ENCODE measurements at regions not wholly inside any gene's neighbourhood (a gene's known extent, or its start where the extent isn't known, plus 50 kb on each side); places are given as distances from the start of the nearest gene placed in this dataset.
A peak's percentile ranks its signal among the peaks of the same experiment; 100 is the strongest.

DNA sequence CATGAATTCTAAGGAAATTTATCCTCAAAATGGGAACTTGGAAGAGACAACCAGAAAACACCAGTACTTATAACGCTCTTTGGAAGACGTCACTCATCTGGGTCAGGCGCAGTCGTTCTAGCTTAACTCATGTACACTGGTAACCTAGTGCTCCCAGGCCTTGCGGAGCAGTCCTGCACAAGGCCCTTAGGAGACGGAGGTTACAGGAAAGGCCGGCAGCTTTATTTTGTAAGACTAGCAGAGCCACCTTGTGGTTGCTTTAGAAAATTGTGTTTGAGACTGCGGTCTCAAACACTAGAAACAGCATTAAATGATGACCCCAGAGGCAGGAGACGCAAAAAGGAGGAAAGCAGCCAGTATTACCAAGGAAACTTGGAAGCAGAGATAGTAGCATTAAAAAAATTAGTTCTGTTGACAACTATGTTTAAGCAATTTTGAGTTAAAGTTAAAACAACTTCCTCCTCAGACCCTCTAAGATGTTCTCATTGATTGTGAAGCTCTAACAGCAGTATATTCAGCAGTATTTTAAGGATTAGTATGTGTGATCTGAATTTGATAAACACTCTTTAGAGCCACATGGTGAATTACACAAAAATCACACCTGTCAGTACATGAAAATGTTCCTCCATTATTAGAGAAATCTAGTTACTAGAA lies 141.9 kb upstream of the C2CD4B start:
- ATAC-seq = peak; percentile 91
- H3K36me3 ChIP-seq (replicated peaks in 1 of 2; ENCODE audit: insufficient read depth in 1 of 2, low read depth in 2 of 2) = no peaks in the 10 kb centered on the region
- TF ChIP-seq, protein P1, sequence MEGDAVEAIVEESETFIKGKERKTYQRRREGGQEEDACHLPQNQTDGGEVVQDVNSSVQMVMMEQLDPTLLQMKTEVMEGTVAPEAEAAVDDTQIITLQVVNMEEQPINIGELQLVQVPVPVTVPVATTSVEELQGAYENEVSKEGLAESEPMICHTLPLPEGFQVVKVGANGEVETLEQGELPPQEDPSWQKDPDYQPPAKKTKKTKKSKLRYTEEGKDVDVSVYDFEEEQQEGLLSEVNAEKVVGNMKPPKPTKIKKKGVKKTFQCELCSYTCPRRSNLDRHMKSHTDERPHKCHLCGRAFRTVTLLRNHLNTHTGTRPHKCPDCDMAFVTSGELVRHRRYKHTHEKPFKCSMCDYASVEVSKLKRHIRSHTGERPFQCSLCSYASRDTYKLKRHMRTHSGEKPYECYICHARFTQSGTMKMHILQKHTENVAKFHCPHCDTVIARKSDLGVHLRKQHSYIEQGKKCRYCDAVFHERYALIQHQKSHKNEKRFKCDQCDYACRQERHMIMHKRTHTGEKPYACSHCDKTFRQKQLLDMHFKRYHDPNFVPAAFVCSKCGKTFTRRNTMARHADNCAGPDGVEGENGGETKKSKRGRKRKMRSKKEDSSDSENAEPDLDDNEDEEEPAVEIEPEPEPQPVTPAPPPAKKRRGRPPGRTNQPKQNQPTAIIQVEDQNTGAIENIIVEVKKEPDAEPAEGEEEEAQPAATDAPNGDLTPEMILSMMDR (IDR thresholded peaks at IDR 0.05) = peak; percentile 34 to 90 (median 76)
- TF ChIP-seq POLR2A (IDR thresholded peaks at IDR 0.05) = no peak
- H3K4me3 ChIP-seq = no peak overlapping the region
- peak; percentile 73 to 90 (median 84) for DNase-seq
- H3K9me3 ChIP-seq = no peaks in the 10 kb centered on the region
- H3K27me3 ChIP-seq = no peaks in the 10 kb centered on the region
- 5 to 11% methylated on average over 9 of the region's 9 CpGs for WGBS, 2 donors
- intact Hi-C loops (cut with DNase I) = no loop called here
- peak overlapping the region in 3 of 4 donors; percentile 36 to 57 (median 49) for H3K27ac ChIP-seq
- peaks cover 17% of the 10 kb centered on the region for H3K4me1 ChIP-seq

DNA sequence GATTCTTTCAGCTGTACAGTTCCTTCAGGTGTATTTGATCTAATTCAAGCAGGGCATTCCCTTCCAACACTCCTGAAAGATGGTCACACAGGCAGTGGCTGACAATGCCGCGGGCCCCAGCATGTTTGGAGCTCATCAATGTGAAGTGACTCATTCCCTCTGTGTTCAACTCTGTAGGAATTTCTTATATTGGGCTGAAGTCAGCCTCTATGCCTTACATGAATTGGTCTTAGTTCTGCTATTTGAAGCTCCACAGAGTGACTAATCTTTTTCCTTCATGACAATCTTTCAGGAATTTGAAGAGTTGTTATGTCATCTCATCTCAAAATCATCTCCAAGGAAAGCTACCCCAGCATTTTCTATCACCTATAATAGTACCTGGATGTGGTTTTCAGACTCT lies 142.5 kb upstream of the C2CD4B start:
- no peak overlapping the region for H3K4me3 ChIP-seq
- ATAC-seq (no peak), DNase-seq (no peak)
- WGBS, 2 donors = 95 to 100% methylated on average over 2 of the region's 2 CpGs
- intact Hi-C loops (cut with DNase I) = no loop called here
- TF ChIP-seq POLR2A (IDR thresholded peaks at IDR 0.05) = no peak
- TF ChIP-seq, protein P1 (IDR thresholded peaks at IDR 0.05) = no peak
- no peak overlapping the region for H3K27ac ChIP-seq
- H3K4me1 ChIP-seq = peaks cover 11% of the 10 kb centered on the region
- no peaks in the 10 kb centered on the region for H3K27me3 ChIP-seq
- H3K36me3 ChIP-seq (replicated peaks in 1 of 2; ENCODE audit: insufficient read depth in 1 of 2, low read depth in 2 of 2) = no peaks in the 10 kb centered on the region
- no peaks in the 10 kb centered on the region for H3K9me3 ChIP-seq

DNA sequence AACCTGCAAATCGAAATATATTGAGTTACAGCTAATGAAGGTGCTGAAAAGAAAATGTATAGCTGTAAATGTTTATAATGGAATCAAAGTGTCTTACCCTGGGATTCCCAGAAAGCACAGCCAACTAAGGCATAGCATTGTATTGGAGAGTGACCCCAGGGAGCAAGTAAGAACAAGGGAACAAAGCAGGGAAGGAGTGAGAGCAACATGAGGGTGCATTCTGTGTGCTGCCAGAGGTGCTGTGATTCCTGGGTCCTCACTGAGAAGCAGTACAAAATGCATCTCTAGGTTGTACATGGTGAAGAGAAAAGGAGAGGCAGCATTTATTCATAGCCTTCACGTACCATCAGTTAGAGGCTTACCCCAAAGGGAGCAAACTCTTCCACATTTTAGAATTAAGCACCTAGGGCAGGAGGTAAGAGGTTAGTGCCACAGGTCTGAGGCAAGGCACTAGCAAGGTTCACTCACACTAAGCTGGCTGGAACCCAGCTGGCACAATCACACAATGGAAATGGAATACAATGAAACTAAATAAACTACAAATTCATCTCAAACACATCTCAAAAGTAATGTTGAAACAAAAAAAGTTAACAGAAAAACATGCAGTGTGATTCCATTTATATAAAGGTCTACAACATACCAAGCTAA lies 151.5 kb upstream of the C2CD4B start:
- no peaks in the 10 kb centered on the region for H3K27me3 ChIP-seq
- no peaks in the 10 kb centered on the region for H3K36me3 ChIP-seq (replicated peaks in 1 of 2; ENCODE audit: insufficient read depth in 1 of 2, low read depth in 2 of 2)
- DNase-seq (no peak), ATAC-seq (no peak)
- no peaks in the 10 kb centered on the region for H3K4me1 ChIP-seq
- H3K27ac ChIP-seq = no peak overlapping the region
- no peak overlapping the region for H3K4me3 ChIP-seq
- no peaks in the 10 kb centered on the region for H3K9me3 ChIP-seq
- 60 to 61% methylated on average over 2 of the region's 2 CpGs for WGBS, 2 donors
- no peak for TF ChIP-seq POLR2A (IDR thresholded peaks at IDR 0.05)
- TF ChIP-seq, protein P1 (IDR thresholded peaks at IDR 0.05) = no peak
- intact Hi-C loops (cut with DNase I) = no loop called here

DNA sequence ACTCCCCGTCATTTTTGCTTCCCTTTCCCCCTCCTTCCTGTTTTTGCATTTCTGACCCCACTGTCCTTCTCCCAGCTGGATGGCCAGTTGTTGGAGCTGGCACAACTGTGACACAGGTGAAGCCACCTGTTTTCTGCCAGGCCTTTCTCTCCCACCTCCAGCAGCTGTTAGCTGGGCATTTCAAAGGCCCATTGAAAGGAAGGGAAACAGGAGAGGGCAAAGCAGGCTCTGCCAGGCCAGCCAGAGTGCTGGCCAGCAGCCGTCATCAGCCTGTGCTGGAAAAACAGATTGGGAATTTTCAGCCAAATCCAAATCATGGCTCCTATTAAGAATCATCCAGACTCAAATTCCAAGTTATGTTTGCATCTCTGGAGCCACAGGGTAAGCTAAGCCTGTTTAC lies 155.2 kb upstream of the C2CD4B start:
- no peaks in the 10 kb centered on the region for H3K27me3 ChIP-seq
- no peak overlapping the region for H3K4me3 ChIP-seq
- no peak overlapping the region for H3K27ac ChIP-seq
- intact Hi-C loops (cut with DNase I) = no loop called here
- 77 to 88% methylated on average over 2 of the region's 2 CpGs for WGBS, 2 donors
- ATAC-seq (no peak), DNase-seq (no peak)
- no peaks in the 10 kb centered on the region for H3K36me3 ChIP-seq (replicated peaks in 1 of 2; ENCODE audit: insufficient read depth in 1 of 2, low read depth in 2 of 2)
- no peak for TF ChIP-seq POLR2A (IDR thresholded peaks at IDR 0.05)
- TF ChIP-seq, protein P1 (IDR thresholded peaks at IDR 0.05) = no peak
- no peaks in the 10 kb centered on the region for H3K9me3 ChIP-seq
- H3K4me1 ChIP-seq = no peaks in the 10 kb centered on the region

Measured in body of pancreas (tissue), 4 donors.